Stimulated activated CD4-positive, alpha-beta T cell treated with anti-CD3 and anti-CD28 coated beads, Interleukin-4, amount 100 ng/mL, for 48 hours (primary cell): ENCODE measurements at regions not wholly inside any gene's neighbourhood (a gene's known extent, or its start where the extent isn't known, plus 50 kb on each side); places are given as distances from the start of the nearest gene placed in this dataset.
"Not testable (repeated sequence)": the region's sequence is repeated elsewhere in the genome, so short reads cannot be mapped to it uniquely, and the experiment has no call there.

Experiments used
- DNase-seq, 2 donors: peaks; one replicate each; pipeline ENCODE4 v3.0.0-alpha.2; 2020; ENCODE audit warnings: low read depth in 2 of 2

- DNase-seq = no peak
Observed at GRCh38 chr6:135605278-135605790, 107.8 kb upstream of the AHI1 start.

- no peak for DNase-seq
Observed at GRCh38 chr6:135606392-135606791, 108.9 kb upstream of the AHI1 start.

- no peak for DNase-seq
Observed at GRCh38 chr6:135608031-135608430, 110.5 kb upstream of the AHI1 start.

- DNase-seq = not testable (repeated sequence)
Observed at GRCh38 chr6:135610192-135610591, 112.7 kb upstream of the AHI1 start.

GRCh38 chr6:135616655-135617054, 119.1 kb upstream of the AHI1 start:
- no peak for DNase-seq

GRCh38 chr6:135617222-135617621, 119.7 kb upstream of the AHI1 start:
- DNase-seq = no peak

- no peak for DNase-seq
Observed at GRCh38 chr6:135622081-135622480, 124.5 kb upstream of the AHI1 start.

GRCh38 chr6:135623979-135624378, 126.4 kb upstream of the AHI1 start:
- no peak for DNase-seq

- no peak for DNase-seq
Observed at GRCh38 chr6:135624402-135625295, 127.1 kb upstream of the AHI1 start.

- DNase-seq = not testable (repeated sequence)
Observed at GRCh38 chr6:135626001-135626400, 128.5 kb upstream of the AHI1 start.

GRCh38 chr6:135627092-135627715, 129.7 kb upstream of the AHI1 start:
- no peak for DNase-seq

- no peak for DNase-seq
Observed at GRCh38 chr6:135630789-135631376, 133.3 kb upstream of the AHI1 start.

GRCh38 chr6:135631821-135632220, 134.3 kb upstream of the AHI1 start:
- DNase-seq = no peak

GRCh38 chr6:135633573-135633972, 136.0 kb upstream of the AHI1 start:
- no peak for DNase-seq

- DNase-seq = no peak
Observed at GRCh38 chr6:135637701-135638100, 140.2 kb upstream of the AHI1 start.

GRCh38 chr6:135638108-135638507, 140.6 kb upstream of the AHI1 start:
- no peak for DNase-seq

- DNase-seq = no peak
Observed at GRCh38 chr6:135640048-135640447, 142.5 kb upstream of the AHI1 start.

GRCh38 chr6:135640449-135641111, 143.0 kb upstream of the AHI1 start:
- DNase-seq = no peak

- no peak for DNase-seq
Observed at GRCh38 chr6:135642912-135643311, 145.4 kb upstream of the AHI1 start.

- no peak for DNase-seq
Observed at GRCh38 chr6:135644394-135644793, 146.9 kb upstream of the AHI1 start.

- DNase-seq = peak in 1 of 2 donors; percentile 34
Observed at GRCh38 chr6:135647521-135647920, 150.0 kb upstream of the AHI1 start.
